CD14-positive monocyte (primary cell): ENCODE measurements at regions not wholly inside any gene's neighbourhood (a gene's known extent, or its start where the extent isn't known, plus 50 kb on each side); places are given as distances from the start of the nearest gene placed in this dataset.

Experiments used
- DNase-seq, 3 donors: peaks; one replicate each; pipeline ENCODE4 v3.0.0-alpha.2; 2011 to 2022
- H2AFZ ChIP-seq: 2 replicates; pipeline ENCODE4 v1.6.0; 2012; ENCODE audit warnings: mild to moderate bottlenecking, low read depth, low read length, inconsistent platforms; ENCODE audit not compliant: insufficient read depth, poor library complexity, severe bottlenecking
- H3K27ac ChIP-seq, 2 donors: 1 replicate in 1 of 2; 2 replicates in 1 of 2; pipeline ENCODE4 v1.5.1; 2012 to 2013; ENCODE audit warnings: low read length in 2 of 2, control low read depth in 1 of 2, inconsistent platforms in 1 of 2, low read depth in 1 of 2, mild to moderate bottlenecking in 1 of 2
- H3K27me3 ChIP-seq, 2 donors: one replicate each; pipeline versions ENCODE4 v1.6.0 to v1.6.1; 2011 to 2013; ENCODE audit warnings: low read length in 2 of 2; ENCODE audit not compliant: control insufficient read depth in 2 of 2, insufficient read depth in 2 of 2
- H3K36me3 ChIP-seq, 2 donors: replicated peaks in 1 of 2; 1 replicate in 1 of 2; 2 replicates in 1 of 2; pipeline versions ENCODE4 v1.5.1 to v1.6.1; 2012 to 2013; ENCODE audit warnings: low read length in 2 of 2, control low read depth in 1 of 2, inconsistent platforms in 1 of 2, mild to moderate bottlenecking in 1 of 2; ENCODE audit not compliant: insufficient read depth in 2 of 2, control insufficient read depth in 1 of 2
- H3K4me1 ChIP-seq, 2 donors: 1 replicate in 1 of 2; 2 replicates in 1 of 2; pipeline versions ENCODE4 v1.5.1 to v1.6.1; 2012 to 2013; ENCODE audit warnings: low read length in 2 of 2, control low read depth in 1 of 2, inconsistent platforms in 1 of 2, mild to moderate bottlenecking in 1 of 2, moderate library complexity in 1 of 2; ENCODE audit not compliant: insufficient read depth in 2 of 2, control insufficient read depth in 1 of 2
- H3K4me2 ChIP-seq: replicated peaks from 2 replicates; pipeline ENCODE3; 2012; ENCODE audit warnings: low read length, moderate library complexity, mild to moderate bottlenecking; ENCODE audit not compliant: poor library complexity, severe bottlenecking; ENCODE audit errors: extremely low read depth
- H3K4me3 ChIP-seq, 3 experiments: fragments of 200-600 bp in 1 of 3; sonication (generic) in 1 of 3; replicated peaks in 1 of 3; 1 replicate in 2 of 3; 2 replicates in 1 of 3; pipeline ENCODE4 v1.5.1; 2011 to 2013; ENCODE audit warnings: low read length in 3 of 3, mild to moderate bottlenecking in 3 of 3, control low read depth in 2 of 3, low read depth in 2 of 3, inconsistent platforms in 1 of 3, moderate library complexity in 1 of 3
- H3K79me2 ChIP-seq: 2 replicates; pipeline ENCODE4 v1.6.0; 2012; ENCODE audit warnings: mild to moderate bottlenecking, control low read depth, inconsistent platforms, low read length, moderate library complexity; ENCODE audit not compliant: insufficient read depth
- H3K9ac ChIP-seq: 2 replicates; pipeline ENCODE4 v1.6.0; 2017; ENCODE audit warnings: low read length, mild to moderate bottlenecking; ENCODE audit not compliant: insufficient read depth, poor library complexity, severe bottlenecking
- H3K9me3 ChIP-seq, 2 donors: replicated peaks in 1 of 2; 1 replicate in 1 of 2; 2 replicates in 1 of 2; pipeline versions ENCODE4 v1.5.1 to v1.6.1; 2012 to 2013; ENCODE audit warnings: low read length in 2 of 2, control low read depth in 1 of 2; ENCODE audit not compliant: control insufficient read depth in 1 of 2, insufficient read depth in 1 of 2
- H4K20me1 ChIP-seq: 2 replicates; pipeline ENCODE4 v1.6.0; 2012; ENCODE audit warnings: mild to moderate bottlenecking, low read length, control low read depth, moderate library complexity; ENCODE audit not compliant: insufficient read depth
- H3K27ac Mint-ChIP-seq, 7 donors: one replicate each; pipeline ENCODE4 v1.8.0; 2020; ENCODE audit warnings: mild to moderate bottlenecking in 7 of 7, mixed read lengths in 7 of 7, moderate library complexity in 6 of 7, inconsistent platforms in 2 of 7
- H3K27me3 Mint-ChIP-seq, 3 donors: one replicate each; pipeline ENCODE4 v1.8.0; 2021 to 2022; ENCODE audit warnings: low read depth in 3 of 3, mild to moderate bottlenecking in 3 of 3, mixed read lengths in 3 of 3, moderate library complexity in 3 of 3, inconsistent platforms in 1 of 3
- H3K36me3 Mint-ChIP-seq, 2 donors: one replicate each; pipeline ENCODE4 v1.8.0; 2020; ENCODE audit warnings: mixed read lengths in 2 of 2, inconsistent platforms in 1 of 2, mild to moderate bottlenecking in 1 of 2
- H3K4me1 Mint-ChIP-seq: one replicate; pipeline ENCODE4 v1.8.0; 2020; ENCODE audit warnings: mild to moderate bottlenecking, mixed read lengths
- H3K4me3 Mint-ChIP-seq, 2 donors: one replicate each; pipeline ENCODE4 v1.8.0; 2020; ENCODE audit warnings: mild to moderate bottlenecking in 2 of 2, mixed read lengths in 2 of 2, moderate library complexity in 1 of 2
- H3K9me3 Mint-ChIP-seq, 7 donors: one replicate each; pipeline ENCODE4 v1.8.0; 2020 to 2022; ENCODE audit warnings: mixed read lengths in 7 of 7, mild to moderate bottlenecking in 6 of 7, moderate library complexity in 6 of 7, inconsistent platforms in 2 of 7
- WGBS: methylation state at CpG from one replicate; pipeline ENCODE4 v1.1.5; 2013; ENCODE audit warnings: missing lambda C conversion rate; ENCODE audit not compliant: insufficient coverage; 5-methylcytosine and 5-hydroxymethylcytosine counted together
- intact Hi-C, 2 donors: fragments of 100-400 bp; cut with micrococcal nuclease; formaldehyde crosslinking; loops; one replicate each; pipeline versions ENCODE4 v1.15.0 to v1.15.1; 2023
- TF ChIP-seq, protein P1 (sequence below): fragments of 200-600 bp; IDR thresholded peaks from one replicate; pipeline ENCODE4 v1.8.0; 2022; ENCODE audit warnings: antibody characterized with exemption, mild to moderate bottlenecking

DNA sequence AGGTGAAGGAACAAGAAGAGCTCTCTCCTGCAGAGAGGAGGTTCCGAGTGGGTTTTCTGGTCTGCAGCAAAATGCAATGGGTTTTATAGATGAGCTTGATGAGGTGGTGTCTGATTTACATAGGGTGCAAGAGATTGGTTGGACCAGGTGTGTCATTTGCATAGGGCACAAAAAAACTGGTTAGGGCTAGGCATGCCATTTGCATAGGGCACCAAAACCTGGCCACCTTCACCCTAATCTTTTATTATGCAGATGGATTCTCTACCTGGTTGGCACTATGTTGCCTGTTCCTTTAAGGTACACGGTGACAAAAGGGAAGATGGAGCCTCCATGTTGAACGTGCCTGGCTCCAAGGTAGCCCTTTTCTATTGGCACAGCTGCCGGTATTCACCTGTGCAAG, 94.5 kb upstream of the PRKX start:
- Mint-ChIP-seq H3K27ac (no peak overlapping the region), H3K36me3 (no peaks in the 10 kb centered on the region), H3K9me3 (peaks cover 0 to 4% (median 0%) of the 10 kb centered on the region in 7 donors), H3K4me1 (peaks cover 4% of the 10 kb centered on the region), H3K4me3 (peak overlapping the region in 1 of 2 donors; percentile 64), H3K27me3 (peaks cover 11 to 20% (median 19%) of the 10 kb centered on the region in 3 donors)
- no peaks in the 10 kb centered on the region for H4K20me1 ChIP-seq
- H3K4me1 ChIP-seq: peaks cover 0 to 5% of the 10 kb centered on the region in 2 donors
- no peak overlapping the region for H3K4me3 ChIP-seq
- no CpG with 5 or more reads among the region's 4 CpGs for WGBS
- no peak overlapping the region for H3K4me2 ChIP-seq
- H3K36me3 ChIP-seq: no peaks in the 10 kb centered on the region
- no peak overlapping the region for H3K9ac ChIP-seq
- TF ChIP-seq, protein P1, sequence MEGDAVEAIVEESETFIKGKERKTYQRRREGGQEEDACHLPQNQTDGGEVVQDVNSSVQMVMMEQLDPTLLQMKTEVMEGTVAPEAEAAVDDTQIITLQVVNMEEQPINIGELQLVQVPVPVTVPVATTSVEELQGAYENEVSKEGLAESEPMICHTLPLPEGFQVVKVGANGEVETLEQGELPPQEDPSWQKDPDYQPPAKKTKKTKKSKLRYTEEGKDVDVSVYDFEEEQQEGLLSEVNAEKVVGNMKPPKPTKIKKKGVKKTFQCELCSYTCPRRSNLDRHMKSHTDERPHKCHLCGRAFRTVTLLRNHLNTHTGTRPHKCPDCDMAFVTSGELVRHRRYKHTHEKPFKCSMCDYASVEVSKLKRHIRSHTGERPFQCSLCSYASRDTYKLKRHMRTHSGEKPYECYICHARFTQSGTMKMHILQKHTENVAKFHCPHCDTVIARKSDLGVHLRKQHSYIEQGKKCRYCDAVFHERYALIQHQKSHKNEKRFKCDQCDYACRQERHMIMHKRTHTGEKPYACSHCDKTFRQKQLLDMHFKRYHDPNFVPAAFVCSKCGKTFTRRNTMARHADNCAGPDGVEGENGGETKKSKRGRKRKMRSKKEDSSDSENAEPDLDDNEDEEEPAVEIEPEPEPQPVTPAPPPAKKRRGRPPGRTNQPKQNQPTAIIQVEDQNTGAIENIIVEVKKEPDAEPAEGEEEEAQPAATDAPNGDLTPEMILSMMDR: no peak
- no peak overlapping the region for H2AFZ ChIP-seq
- no peak overlapping the region for H3K27ac ChIP-seq
- H3K27me3 ChIP-seq: peaks cover 6 to 8% of the 10 kb centered on the region in 2 donors
- intact Hi-C loops: loop anchor here in 1 of 2 donors (5.0 kb wide), 1 partner anchor 151 kb away; no protein-coding TSS in a partner anchor
- H3K9me3 ChIP-seq: no peaks in the 10 kb centered on the region
- DNase-seq: no peak
- no peaks in the 10 kb centered on the region for H3K79me2 ChIP-seq

DNA sequence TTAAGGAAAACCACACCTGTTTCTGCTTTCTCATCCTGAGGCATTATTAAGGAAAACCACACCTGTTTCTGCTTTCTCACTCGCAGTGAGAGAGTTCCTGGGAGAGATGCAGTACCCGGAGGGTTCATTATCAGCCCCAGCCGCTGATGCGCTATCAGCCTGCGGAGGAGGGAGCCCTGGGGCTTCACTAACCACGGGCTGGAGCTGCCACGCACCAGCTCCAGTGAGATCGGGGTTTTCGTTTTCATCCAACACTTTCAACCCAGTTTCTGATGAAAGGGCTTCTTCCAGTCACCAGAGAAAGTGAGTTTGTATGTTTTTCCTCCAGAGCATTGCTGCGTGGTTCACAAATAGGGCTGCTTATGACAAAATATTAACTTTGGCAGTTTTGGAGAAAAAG, 93.2 kb upstream of the PRKX start:
- Histone ChIP-seq H3K27ac (no peak overlapping the region), H3K36me3 (no peaks in the 10 kb centered on the region), H4K20me1 (no peaks in the 10 kb centered on the region), H3K4me2 (no peak overlapping the region), H3K79me2 (no peaks in the 10 kb centered on the region), H3K4me1 (peaks cover 0 to 1% of the 10 kb centered on the region in 2 donors), H3K27me3 (peaks cover 6 to 8% of the 10 kb centered on the region in 2 donors), H3K9ac (no peak overlapping the region), H3K4me3 (no peak overlapping the region), H3K9me3 (no peaks in the 10 kb centered on the region), H2AFZ (no peak overlapping the region)
- TF ChIP-seq, protein P1: no peak
- H3K27me3 Mint-ChIP-seq: peaks cover 11 to 20% (median 19%) of the 10 kb centered on the region in 3 donors
- H3K4me1 Mint-ChIP-seq: peaks cover under 1% of the 10 kb centered on the region
- no CpG with 5 or more reads among the region's 10 CpGs for WGBS
- peak overlapping the region in 1 of 2 donors; percentile 17 for H3K4me3 Mint-ChIP-seq
- H3K9me3 Mint-ChIP-seq: peaks cover 0 to 4% (median 0%) of the 10 kb centered on the region in 7 donors
- H3K27ac Mint-ChIP-seq: no peak overlapping the region
- DNase-seq: no peak
- intact Hi-C loops: loop anchor here in 1 of 2 donors (5.0 kb wide), 1 partner anchor 149 kb away; no protein-coding TSS in a partner anchor
- H3K36me3 Mint-ChIP-seq: no peaks in the 10 kb centered on the region
